OCI-LY7 (cell line): ENCODE measurements at regions not wholly inside any gene's neighbourhood (a gene's known extent, or its start where the extent isn't known, plus 50 kb on each side); places are given as distances from the start of the nearest gene placed in this dataset.
A peak's percentile ranks its signal among the peaks of the same experiment; 100 is the strongest.

ENCODE experiments used
- BruUV-seq: library from RNA; stranded (reverse); fragments of 400-500 nt; replicated peaks from 2 replicates; lab custom pipeline; 2021; lab: Mats Ljungman, UMichigan
- CTCF ChIA-PET: fragments of 300-600 bp; sonication (Branson Sonifier 250); formaldehyde crosslinking; loops from one replicate; lab custom pipeline; 2022; ENCODE audit warnings: antibody characterized with exemption; ENCODE audit not compliant: unreplicated experiment; lab: Charles Lee
- POLR2A ChIA-PET: fragments of 300-600 bp; sonication (Branson Sonifier 250); formaldehyde crosslinking; loops from one replicate; lab custom pipeline; 2022; ENCODE audit warnings: antibody characterized with exemption; lab: Charles Lee
- DNase-seq: peaks from one replicate; pipeline ENCODE4 v3.0.0-alpha.2; 2015; ENCODE audit warnings: low spot score
- H2AFZ ChIP-seq: fragments of 200-600 bp; sonication (generic), shearing (Covaris generic); 2 replicates; pipeline ENCODE4 v1.6.1; 2014; ENCODE audit warnings: mild to moderate bottlenecking, antibody characterized with exemption, low read length, moderate library complexity
- H3K27ac ChIP-seq: fragments of 200-600 bp; sonication (generic); 2 replicates; pipeline ENCODE4 v1.5.1; 2014; ENCODE audit warnings: mixed run types, low read depth, mild to moderate bottlenecking, moderate library complexity, low read length, inconsistent platforms; ENCODE audit not compliant: poor library complexity, severe bottlenecking
- H3K36me3 ChIP-seq: fragments of 200-600 bp; sonication (generic); 2 replicates; pipeline ENCODE4 v1.6.1; 2014; ENCODE audit warnings: mild to moderate bottlenecking, antibody characterized with exemption, low read length, moderate library complexity, mixed read lengths; ENCODE audit not compliant: insufficient read depth
- H3K4me1 ChIP-seq: fragments of 200-600 bp; sonication (generic); 2 replicates; pipeline ENCODE4 v1.5.1; 2014; ENCODE audit warnings: mild to moderate bottlenecking, low read length; ENCODE audit not compliant: insufficient read depth, poor library complexity, severe bottlenecking
- H3K4me2 ChIP-seq: fragments of 200-600 bp; sonication (generic); 2 replicates; pipeline ENCODE4 v1.6.1; 2014; ENCODE audit warnings: mild to moderate bottlenecking, low read length
- H3K4me3 ChIP-seq: fragments of 200-600 bp; sonication (generic); 2 replicates; pipeline ENCODE4 v1.5.1; 2014; ENCODE audit warnings: mild to moderate bottlenecking, low read depth, low read length; ENCODE audit not compliant: poor library complexity, severe bottlenecking
- H3K79me2 ChIP-seq: fragments of 200-600 bp; sonication (generic); 2 replicates; pipeline ENCODE4 v1.6.1; 2016; ENCODE audit warnings: low read depth, mild to moderate bottlenecking, low read length, moderate library complexity, mixed read lengths; ENCODE audit not compliant: insufficient read depth
- H3K9me2 ChIP-seq: fragments of 200-600 bp; sonication (generic); 2 replicates; pipeline ENCODE4 v1.6.1; 2016; ENCODE audit warnings: mild to moderate bottlenecking, low read length, mixed read lengths; ENCODE audit not compliant: insufficient read depth
- H3K9me3 ChIP-seq: fragments of 200-600 bp; sonication (generic); 2 replicates; pipeline ENCODE4 v1.6.1; 2014; ENCODE audit warnings: mild to moderate bottlenecking, mixed run types, low read length, mixed read lengths
- H4K20me1 ChIP-seq: fragments of 200-600 bp; sonication (generic); 2 replicates; pipeline ENCODE4 v1.6.1; 2014; ENCODE audit warnings: mild to moderate bottlenecking, antibody characterized with exemption, low read length, moderate library complexity, mixed read lengths; ENCODE audit not compliant: insufficient read depth
- CTCF ChIP-seq: fragments of 200-600 bp; sonication (generic); conservative IDR thresholded peaks from 2 replicates; pipeline ENCODE4 v1.5.1; 2014; ENCODE audit warnings: mild to moderate bottlenecking, antibody characterized with exemption, low read length, moderate library complexity, mixed read lengths
- EZH2phosphoT487 ChIP-seq: fragments of 200-600 bp; sonication (generic); IDR thresholded peaks from 2 replicates; pipeline ENCODE4 v1.6.1; 2018; ENCODE audit warnings: low read depth, borderline replicate concordance, mild to moderate bottlenecking, mixed run types, antibody characterized with exemption, low read length, moderate library complexity, mixed read lengths
- intact Hi-C: fragments of 100-400 bp; cut with micrococcal nuclease; formaldehyde crosslinking; loops from one replicate; pipeline ENCODE4 v1.10.0; 2022; ENCODE audit not compliant: unreplicated experiment

- Histone ChIP-seq H2AFZ (peak overlapping the region; percentile 87), H3K27ac (peak overlapping the region; percentile 1), H3K4me1 (peaks cover 92% of the 10 kb centered on the region), H3K9me2 (no peaks in the 10 kb centered on the region), H3K36me3 (no peaks in the 10 kb centered on the region), H3K79me2 (no peaks in the 10 kb centered on the region), H4K20me1 (no peaks in the 10 kb centered on the region), H3K9me3 (no peaks in the 10 kb centered on the region), H3K4me3 (no peak overlapping the region), H3K4me2 (peak overlapping the region; percentile 61)
- CTCF ChIA-PET: no interaction called here
- peak; percentile 24 for DNase-seq
- POLR2A ChIA-PET: interaction anchor here (0.6 to 2.2 kb wide), 7 partner anchors 9 to 275 kb away, joined by 3 to 6 read pairs (median 4); no protein-coding TSS in a partner anchor
- BruUV-seq: no TSS peak
- TF ChIP-seq EZH2phosphoT487: no peak
- TF ChIP-seq CTCF: 0 out of 2 replicates have a peak, but pooled peaks have one; percentile 31
- intact Hi-C loops: loop anchor here (5.0 kb wide), 4 partner anchors 68 to 317 kb away; no protein-coding TSS in a partner anchor
Measured at GRCh38 chr12:89859508-89860220, 151.0 kb upstream of the ATP2B1 start.

- CTCF ChIA-PET: no interaction called here
- Histone ChIP-seq H3K9me3 (no peaks in the 10 kb centered on the region), H3K4me2 (peak overlapping the region; percentile 61), H3K4me1 (peaks cover 82% of the 10 kb centered on the region), H4K20me1 (no peaks in the 10 kb centered on the region), H3K9me2 (no peaks in the 10 kb centered on the region), H3K4me3 (peak overlapping the region; percentile 2), H3K36me3 (no peaks in the 10 kb centered on the region), H3K79me2 (no peaks in the 10 kb centered on the region), H2AFZ (peak overlapping the region; percentile 87), H3K27ac (peak overlapping the region; percentile 87)
- no peak for TF ChIP-seq CTCF
- no peak for TF ChIP-seq EZH2phosphoT487
- BruUV-seq: no TSS peak
- POLR2A ChIA-PET: interaction anchor here (0.7 to 2.2 kb wide), 5 partner anchors 8 to 190 kb away, joined by 3 to 6 read pairs (median 3); no protein-coding TSS in a partner anchor
- intact Hi-C loops: no loop called here
- peak; percentile 28 for DNase-seq
Measured at GRCh38 chr12:89858718-89859117, 150.1 kb upstream of the ATP2B1 start.
